ENCODE measurements at regions not wholly inside any gene's neighbourhood (a gene's known extent, or its start where the extent isn't known, plus 50 kb on each side); places are given as distances from the start of the nearest gene placed in this dataset.

DNA sequence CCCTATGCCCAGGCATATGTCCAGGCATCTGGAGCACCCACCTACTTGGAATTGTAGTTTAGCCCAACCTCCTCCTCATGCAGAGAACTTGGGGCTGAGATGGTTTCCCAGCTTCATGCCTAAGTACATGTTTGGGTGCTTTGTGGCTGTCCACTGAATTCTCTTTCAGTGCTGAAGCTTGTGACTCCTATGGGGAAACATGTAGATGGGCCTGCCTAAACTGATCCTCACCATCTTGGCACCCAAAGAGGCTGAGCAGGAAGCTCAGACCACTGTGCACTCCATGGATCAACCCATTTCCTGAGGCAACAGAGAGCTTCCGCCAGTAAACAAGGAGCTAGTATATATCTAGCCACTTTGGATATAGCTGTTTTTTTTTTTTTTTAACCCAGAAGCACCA is 2733.7 kb downstream of the PCDH7 start:
- no peaks in the 10 kb centered on the region for H3K4me1 ChIP-seq (ENCODE audit: insufficient read depth, low read length)
- Mint-ChIP-seq H3K9me3 (peaks cover 7% of the 10 kb centered on the region), H3K27ac (no peak overlapping the region), H3K27me3 (no peaks in the 10 kb centered on the region), H3K4me3 (no peak overlapping the region), H3K36me3 (ENCODE audit: low read depth) (no peaks in the 10 kb centered on the region), H3K4me1 (ENCODE audit: low read depth) (no peaks in the 10 kb centered on the region)
- TF ChIP-seq, protein P1, sequence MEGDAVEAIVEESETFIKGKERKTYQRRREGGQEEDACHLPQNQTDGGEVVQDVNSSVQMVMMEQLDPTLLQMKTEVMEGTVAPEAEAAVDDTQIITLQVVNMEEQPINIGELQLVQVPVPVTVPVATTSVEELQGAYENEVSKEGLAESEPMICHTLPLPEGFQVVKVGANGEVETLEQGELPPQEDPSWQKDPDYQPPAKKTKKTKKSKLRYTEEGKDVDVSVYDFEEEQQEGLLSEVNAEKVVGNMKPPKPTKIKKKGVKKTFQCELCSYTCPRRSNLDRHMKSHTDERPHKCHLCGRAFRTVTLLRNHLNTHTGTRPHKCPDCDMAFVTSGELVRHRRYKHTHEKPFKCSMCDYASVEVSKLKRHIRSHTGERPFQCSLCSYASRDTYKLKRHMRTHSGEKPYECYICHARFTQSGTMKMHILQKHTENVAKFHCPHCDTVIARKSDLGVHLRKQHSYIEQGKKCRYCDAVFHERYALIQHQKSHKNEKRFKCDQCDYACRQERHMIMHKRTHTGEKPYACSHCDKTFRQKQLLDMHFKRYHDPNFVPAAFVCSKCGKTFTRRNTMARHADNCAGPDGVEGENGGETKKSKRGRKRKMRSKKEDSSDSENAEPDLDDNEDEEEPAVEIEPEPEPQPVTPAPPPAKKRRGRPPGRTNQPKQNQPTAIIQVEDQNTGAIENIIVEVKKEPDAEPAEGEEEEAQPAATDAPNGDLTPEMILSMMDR (IDR thresholded peaks at IDR 0.05): no peak
- H3K4me3 ChIP-seq (ENCODE audit: low read length): no peak overlapping the region
- H3K27me3 ChIP-seq (ENCODE audit: control insufficient read depth in 1 of 2, insufficient read depth in 2 of 2, low read length in 2 of 2): no peaks in the 10 kb centered on the region
- H3K27ac ChIP-seq (ENCODE audit: low read depth in 1 of 2, low read length in 2 of 2): no peak overlapping the region
- H3K36me3 ChIP-seq (ENCODE audit: insufficient read depth, low read length): no peaks in the 10 kb centered on the region
- peaks cover 0 to 9% of the 10 kb centered on the region in 2 experiments for H3K9me3 ChIP-seq (ENCODE audit: control insufficient read depth in 1 of 2, insufficient read depth in 1 of 2, low read length in 2 of 2)
- intact Hi-C loops (cut with DNase I, micrococcal nuclease): no loop called here
- ChIA-PET CTCF (no interaction called here), POLR2A (no interaction called here)
- ATAC-seq (ENCODE audit: poor library complexity) (no peak), DNase-seq (no peak)

- H3K9me3 ChIP-seq (ENCODE audit: control insufficient read depth in 1 of 2, insufficient read depth in 1 of 2, low read length in 2 of 2): peaks cover 0 to 4% of the 10 kb centered on the region in 2 experiments
- no peak overlapping the region for H3K4me3 ChIP-seq (ENCODE audit: low read length)
- no peak overlapping the region for H3K27ac ChIP-seq (ENCODE audit: low read depth in 1 of 2, low read length in 2 of 2)
- Mint-ChIP-seq H3K9me3 (peaks cover 12% of the 10 kb centered on the region), H3K4me1 (ENCODE audit: low read depth) (no peaks in the 10 kb centered on the region), H3K4me3 (no peak overlapping the region), H3K27ac (no peak overlapping the region), H3K36me3 (ENCODE audit: low read depth) (no peaks in the 10 kb centered on the region), H3K27me3 (no peaks in the 10 kb centered on the region)
- H3K4me1 ChIP-seq (ENCODE audit: insufficient read depth, low read length): no peaks in the 10 kb centered on the region
- DNase-seq: no peak
- H3K36me3 ChIP-seq (ENCODE audit: insufficient read depth, low read length): no peaks in the 10 kb centered on the region
- no peak for ATAC-seq (ENCODE audit: poor library complexity)
- H3K27me3 ChIP-seq (ENCODE audit: control insufficient read depth in 1 of 2, insufficient read depth in 2 of 2, low read length in 2 of 2): no peaks in the 10 kb centered on the region
- POLR2A ChIA-PET: no interaction called here
- TF ChIP-seq, protein P1 (IDR thresholded peaks at IDR 0.05): no peak
- intact Hi-C loops (cut with DNase I, micrococcal nuclease): no loop called here
- CTCF ChIA-PET: no interaction called here
These were observed 2745.4 kb downstream of the PCDH7 start for GRCh38 chr4:33465565-33465964.

GRCh38 chr4:33467291-33467690 is 2747.1 kb downstream of the PCDH7 start:
- Mint-ChIP-seq H3K4me3 (no peak overlapping the region), H3K36me3 (ENCODE audit: low read depth) (no peaks in the 10 kb centered on the region), H3K27me3 (no peaks in the 10 kb centered on the region), H3K4me1 (ENCODE audit: low read depth) (no peaks in the 10 kb centered on the region), H3K27ac (no peak overlapping the region), H3K9me3 (peaks cover 9% of the 10 kb centered on the region)
- TF ChIP-seq, protein P1 (IDR thresholded peaks at IDR 0.05): no peak
- intact Hi-C loops (cut with DNase I, micrococcal nuclease): no loop called here
- no peaks in the 10 kb centered on the region for H3K36me3 ChIP-seq (ENCODE audit: insufficient read depth, low read length)
- DNase-seq (no peak), ATAC-seq (ENCODE audit: poor library complexity) (no peak)
- H3K9me3 ChIP-seq (ENCODE audit: control insufficient read depth in 1 of 2, insufficient read depth in 1 of 2, low read length in 2 of 2): peaks cover 0 to 16% of the 10 kb centered on the region in 2 experiments
- H3K4me3 ChIP-seq (ENCODE audit: low read length): no peak overlapping the region
- ChIA-PET POLR2A (no interaction called here), CTCF (no interaction called here)
- no peaks in the 10 kb centered on the region for H3K4me1 ChIP-seq (ENCODE audit: insufficient read depth, low read length)
- H3K27me3 ChIP-seq (ENCODE audit: control insufficient read depth in 1 of 2, insufficient read depth in 2 of 2, low read length in 2 of 2): no peaks in the 10 kb centered on the region
- no peak overlapping the region for H3K27ac ChIP-seq (ENCODE audit: low read depth in 1 of 2, low read length in 2 of 2)
